Heart left ventricle (tissue), 13 donors: ENCODE measurements at regions not wholly inside any gene's neighbourhood (a gene's known extent, or its start where the extent isn't known, plus 50 kb on each side); places are given as distances from the start of the nearest gene placed in this dataset.

Experiments
- POLR2A ChIP-seq, 2 donors: fragments of 450-650 bp; IDR thresholded peaks; one replicate each; pipeline ENCODE4 v1.6.1; 2017; ENCODE audit warnings: antibody characterized with exemption in 2 of 2, mild to moderate bottlenecking in 2 of 2, moderate library complexity in 2 of 2
- TF ChIP-seq, protein P1 (sequence below), 12 donors: fragments of 200-600 bp; sonication (generic) in 4 of 12; IDR thresholded peaks; one replicate each; pipeline versions ENCODE4 v1.5.0 to v1.8.0; 2018 to 2022; ENCODE audit warnings: antibody characterized with exemption in 12 of 12, mild to moderate bottlenecking in 5 of 12
- donor health status: ischemic (EF 13 %, LVEDD 7.1; RV severe dilation, severe dysfunction).
- donor health status: DM: no; HTN: yes; CAD: no.
- donor health status: DM: no; HTN: no; CAD: no.
- donor health status: ischemic (EF 25% LVEDD 6.9; RV normal size, moderate dysfunction).
- donor health status: ischemic (EF 25% LVEDD 5.7; RV mildly dilated, moderate dysfunction).
- donor health status: ischemic (EF 35%, LVEDD 5.7; RV mildly dilated, moderate dysfunction).
- donor health status: nonischemic (EF 11% LVEDD 7.7; RV severe dilation, severe dysfunction).
- donor health status: DM: yes; HTN: yes; CAD: no.
- donor health status: PGD.
- donor health status: ischemic (EF 29% LVEDD 5.4; RV normal size, mild dysfunction).
- donor health status: nonischemic (EF 23%, LVEDD 6.1; RV moderate dilation, normal function).

DNA sequence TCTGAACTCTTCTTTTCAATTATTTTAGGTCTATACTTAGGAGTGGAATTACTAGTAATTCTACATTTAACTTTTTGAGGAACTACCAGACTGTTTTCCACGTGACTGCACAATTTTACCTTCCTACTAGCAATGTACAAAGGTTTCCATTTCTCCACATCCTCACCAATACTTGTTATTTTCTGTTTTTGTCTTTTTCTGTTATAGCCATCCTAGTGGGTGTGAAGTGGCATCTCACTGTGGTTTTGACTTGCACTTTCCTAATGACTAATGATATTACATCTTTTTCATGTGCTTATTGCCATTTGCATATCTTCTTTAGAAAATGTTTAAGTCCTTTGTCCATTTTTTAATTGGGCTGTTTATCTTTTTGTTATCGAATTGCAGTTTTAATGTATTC, 136.9 kb upstream of the EGFLAM start:
- TF ChIP-seq, protein P1, sequence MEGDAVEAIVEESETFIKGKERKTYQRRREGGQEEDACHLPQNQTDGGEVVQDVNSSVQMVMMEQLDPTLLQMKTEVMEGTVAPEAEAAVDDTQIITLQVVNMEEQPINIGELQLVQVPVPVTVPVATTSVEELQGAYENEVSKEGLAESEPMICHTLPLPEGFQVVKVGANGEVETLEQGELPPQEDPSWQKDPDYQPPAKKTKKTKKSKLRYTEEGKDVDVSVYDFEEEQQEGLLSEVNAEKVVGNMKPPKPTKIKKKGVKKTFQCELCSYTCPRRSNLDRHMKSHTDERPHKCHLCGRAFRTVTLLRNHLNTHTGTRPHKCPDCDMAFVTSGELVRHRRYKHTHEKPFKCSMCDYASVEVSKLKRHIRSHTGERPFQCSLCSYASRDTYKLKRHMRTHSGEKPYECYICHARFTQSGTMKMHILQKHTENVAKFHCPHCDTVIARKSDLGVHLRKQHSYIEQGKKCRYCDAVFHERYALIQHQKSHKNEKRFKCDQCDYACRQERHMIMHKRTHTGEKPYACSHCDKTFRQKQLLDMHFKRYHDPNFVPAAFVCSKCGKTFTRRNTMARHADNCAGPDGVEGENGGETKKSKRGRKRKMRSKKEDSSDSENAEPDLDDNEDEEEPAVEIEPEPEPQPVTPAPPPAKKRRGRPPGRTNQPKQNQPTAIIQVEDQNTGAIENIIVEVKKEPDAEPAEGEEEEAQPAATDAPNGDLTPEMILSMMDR (IDR thresholded peaks at IDR 0.05) = no peak
- TF ChIP-seq POLR2A (IDR thresholded peaks at IDR 0.05) = no peak
